Astrocyte (in vitro differentiated cells and primary cell): ENCODE measurements at regions not wholly inside any gene's neighbourhood (a gene's known extent, or its start where the extent isn't known, plus 50 kb on each side); places are given as distances from the start of the nearest gene placed in this dataset.

ENCODE experiments used
- DNase-seq: peaks from one replicate; pipeline ENCODE4 v3.0.0-alpha.2; 2010; ENCODE audit warnings: low read depth
- FAIRE-seq: peaks from 2 replicates; lab custom pipeline; 2011; peaks lifted over from hg19 to GRCh38; lab: Jason Lieb, UNC
- H2AFZ ChIP-seq: 2 replicates; pipeline ENCODE4 v1.6.0; 2012; ENCODE audit warnings: low read depth, low read length, inconsistent platforms
- H3K27ac ChIP-seq: 2 replicates; pipeline ENCODE4 v1.5.1; 2011; ENCODE audit warnings: low read depth, low read length, inconsistent platforms
- H3K27me3 ChIP-seq: 2 replicates; pipeline ENCODE4 v1.6.0; 2011; ENCODE audit warnings: low read length, inconsistent platforms; ENCODE audit not compliant: insufficient read depth
- H3K36me3 ChIP-seq: 2 replicates; pipeline ENCODE4 v1.5.1; 2011; ENCODE audit warnings: low read length, inconsistent platforms; ENCODE audit not compliant: insufficient read depth
- H3K4me1 ChIP-seq: 2 replicates; pipeline ENCODE4 v1.5.1; 2011; ENCODE audit warnings: low read length, inconsistent platforms; ENCODE audit not compliant: insufficient read depth
- H3K4me2 ChIP-seq: 2 replicates; pipeline ENCODE4 v1.6.0; 2012; ENCODE audit warnings: low read length, inconsistent platforms
- H3K4me3 ChIP-seq: 2 replicates; pipeline ENCODE4 v1.5.1; 2011; ENCODE audit warnings: low read depth, mild to moderate bottlenecking, low read length, inconsistent platforms; ENCODE audit not compliant: insufficient read depth
- H3K79me2 ChIP-seq: 2 replicates; pipeline ENCODE4 v1.6.0; 2012; ENCODE audit warnings: mild to moderate bottlenecking, low read length, inconsistent platforms; ENCODE audit not compliant: insufficient read depth
- H3K9ac ChIP-seq: 2 replicates; pipeline ENCODE4 v1.6.0; 2012; ENCODE audit warnings: mild to moderate bottlenecking, low read length, inconsistent platforms
- H3K9me3 ChIP-seq: 2 replicates; pipeline ENCODE4 v1.5.1; 2012; ENCODE audit warnings: low read depth, mild to moderate bottlenecking, low read length, inconsistent platforms; ENCODE audit not compliant: insufficient read depth
- H4K20me1 ChIP-seq: 2 replicates; pipeline ENCODE4 v1.6.0; 2012; ENCODE audit warnings: low read length, inconsistent platforms; ENCODE audit not compliant: insufficient read depth
- H3K27ac Mint-ChIP-seq: one replicate; pipeline ENCODE4 v1.8.0; 2021; ENCODE audit warnings: mild to moderate bottlenecking, mixed read lengths; ENCODE audit not compliant: unreplicated experiment
- H3K27me3 Mint-ChIP-seq: one replicate; pipeline ENCODE4 v1.8.0; 2021; ENCODE audit warnings: low read depth, mixed read lengths; ENCODE audit not compliant: unreplicated experiment
- H3K36me3 Mint-ChIP-seq: one replicate; pipeline ENCODE4 v1.8.0; 2021; ENCODE audit warnings: low read depth, mixed read lengths; ENCODE audit not compliant: unreplicated experiment
- H3K4me1 Mint-ChIP-seq: one replicate; pipeline ENCODE4 v1.8.0; 2021; ENCODE audit warnings: low read depth, mixed read lengths; ENCODE audit not compliant: unreplicated experiment
- H3K4me3 Mint-ChIP-seq: one replicate; pipeline ENCODE4 v1.8.0; 2021; ENCODE audit warnings: mild to moderate bottlenecking, moderate library complexity, mixed read lengths; ENCODE audit not compliant: unreplicated experiment
- H3K9me3 Mint-ChIP-seq: one replicate; pipeline ENCODE4 v1.8.0; 2021; ENCODE audit warnings: mild to moderate bottlenecking, mixed read lengths; ENCODE audit not compliant: unreplicated experiment
- CTCF ChIP-seq: IDR thresholded peaks from 2 replicates; pipeline ENCODE4 v1.5.1; 2011; ENCODE audit warnings: low read depth, mild to moderate bottlenecking, inconsistent platforms, low read length, moderate library complexity; ENCODE audit not compliant: insufficient read depth
- EZH2 ChIP-seq: IDR thresholded peaks from 2 replicates; pipeline ENCODE4 v1.6.1; 2012; ENCODE audit warnings: mild to moderate bottlenecking, low read length, inconsistent platforms; ENCODE audit not compliant: insufficient read depth

- H3K4me1 Mint-ChIP-seq = no peaks in the 10 kb centered on the region
- no peak overlapping the region for H3K4me2 ChIP-seq
- no peaks in the 10 kb centered on the region for H3K79me2 ChIP-seq
- H3K27me3 ChIP-seq = no peaks in the 10 kb centered on the region
- no peaks in the 10 kb centered on the region for H4K20me1 ChIP-seq
- no peak overlapping the region for H3K27ac Mint-ChIP-seq
- H3K4me3 Mint-ChIP-seq = no peak overlapping the region
- H3K4me1 ChIP-seq = no peaks in the 10 kb centered on the region
- no peaks in the 10 kb centered on the region for H3K36me3 ChIP-seq
- no peak overlapping the region for H3K9ac ChIP-seq
- no peaks in the 10 kb centered on the region for H3K9me3 ChIP-seq
- H3K27me3 Mint-ChIP-seq = no peaks in the 10 kb centered on the region
- H3K9me3 Mint-ChIP-seq = peaks cover 13% of the 10 kb centered on the region
- no peak overlapping the region for H3K27ac ChIP-seq
- TF ChIP-seq EZH2 = no peak
- no peak for TF ChIP-seq CTCF
- H3K36me3 Mint-ChIP-seq = no peaks in the 10 kb centered on the region
- DNase-seq (no peak), FAIRE-seq (no peak)
- no peak overlapping the region for H3K4me3 ChIP-seq
- no peak overlapping the region for H2AFZ ChIP-seq
Measured at GRCh38 chr12:127621366-127621765, 645.6 kb upstream of the TMEM132C start.

- FAIRE-seq = no peak
- Histone ChIP-seq H3K4me2 (no peak overlapping the region), H3K9ac (no peak overlapping the region), H3K27ac (no peak overlapping the region), H2AFZ (no peak overlapping the region), H3K9me3 (no peaks in the 10 kb centered on the region), H3K36me3 (no peaks in the 10 kb centered on the region), H4K20me1 (no peaks in the 10 kb centered on the region), H3K4me3 (no peak overlapping the region), H3K79me2 (no peaks in the 10 kb centered on the region), H3K4me1 (no peaks in the 10 kb centered on the region), H3K27me3 (no peaks in the 10 kb centered on the region)
- Mint-ChIP-seq H3K36me3 (no peaks in the 10 kb centered on the region), H3K27me3 (no peaks in the 10 kb centered on the region), H3K4me1 (no peaks in the 10 kb centered on the region), H3K9me3 (peaks cover 10% of the 10 kb centered on the region), H3K4me3 (no peak overlapping the region), H3K27ac (no peak overlapping the region)
- TF ChIP-seq CTCF (no peak), EZH2 (no peak)
- DNase-seq = no peak
Measured at GRCh38 chr12:127623362-127623761, 643.6 kb upstream of the TMEM132C start.

- Histone ChIP-seq H3K27me3 (no peaks in the 10 kb centered on the region), H4K20me1 (no peaks in the 10 kb centered on the region), H3K36me3 (no peaks in the 10 kb centered on the region), H3K4me2 (no peak overlapping the region), H3K27ac (no peak overlapping the region), H3K9me3 (no peaks in the 10 kb centered on the region), H3K4me3 (no peak overlapping the region), H3K4me1 (peaks cover 12% of the 10 kb centered on the region), H2AFZ (no peak overlapping the region), H3K9ac (no peak overlapping the region), H3K79me2 (no peaks in the 10 kb centered on the region)
- H3K9me3 Mint-ChIP-seq = peaks cover 10% of the 10 kb centered on the region
- H3K27ac Mint-ChIP-seq = no peak overlapping the region
- no peaks in the 10 kb centered on the region for H3K27me3 Mint-ChIP-seq
- H3K4me3 Mint-ChIP-seq = no peak overlapping the region
- H3K36me3 Mint-ChIP-seq = no peaks in the 10 kb centered on the region
- no peaks in the 10 kb centered on the region for H3K4me1 Mint-ChIP-seq
- no peak for DNase-seq
- FAIRE-seq = no peak
- no peak for TF ChIP-seq CTCF
- TF ChIP-seq EZH2 = no peak
Measured at GRCh38 chr12:127625176-127625771, 641.7 kb upstream of the TMEM132C start.
